GM12801 (cell line): ENCODE measurements at regions not wholly inside any gene's neighbourhood (a gene's known extent, or its start where the extent isn't known, plus 50 kb on each side); places are given as distances from the start of the nearest gene placed in this dataset.

ENCODE experiments used
- CTCF ChIP-seq: IDR thresholded peaks from one replicate; pipeline ENCODE4 v1.5.1; 2011; ENCODE audit warnings: control low read depth; ENCODE audit not compliant: insufficient read length; ENCODE audit errors: extremely low read depth

GRCh38 chr3:66938338-66938963, 59.7 kb upstream of the KBTBD8 start:
- TF ChIP-seq CTCF: no peak

- TF ChIP-seq CTCF: no peak
These were observed 50.1 kb upstream of the KBTBD8 start for GRCh38 chr3:66948041-66948440.
